MM.1S (cell line): ENCODE measurements at regions not wholly inside any gene's neighbourhood (a gene's known extent, or its start where the extent isn't known, plus 50 kb on each side); places are given as distances from the start of the nearest gene placed in this dataset.

Experiments used
- CTCF ChIP-seq: fragments of 300-600 bp; sonication (generic); IDR thresholded peaks from 2 replicates; pipeline ENCODE4 v1.5.1; 2016; ENCODE audit warnings: antibody characterized with exemption, low read length, mixed read lengths
- EZH2 ChIP-seq: fragments of 300-600 bp; sonication (generic); optimal IDR thresholded peaks from 2 replicates; pipeline ENCODE3; 2017; ENCODE audit warnings: low read depth, mild to moderate bottlenecking, antibody characterized with exemption, low read length, mixed read lengths
- EZH2phosphoT487 ChIP-seq: fragments of 300-600 bp; sonication (generic); IDR thresholded peaks from 2 replicates; pipeline ENCODE4 v1.6.1; 2018; ENCODE audit warnings: antibody characterized with exemption, low read length

DNA sequence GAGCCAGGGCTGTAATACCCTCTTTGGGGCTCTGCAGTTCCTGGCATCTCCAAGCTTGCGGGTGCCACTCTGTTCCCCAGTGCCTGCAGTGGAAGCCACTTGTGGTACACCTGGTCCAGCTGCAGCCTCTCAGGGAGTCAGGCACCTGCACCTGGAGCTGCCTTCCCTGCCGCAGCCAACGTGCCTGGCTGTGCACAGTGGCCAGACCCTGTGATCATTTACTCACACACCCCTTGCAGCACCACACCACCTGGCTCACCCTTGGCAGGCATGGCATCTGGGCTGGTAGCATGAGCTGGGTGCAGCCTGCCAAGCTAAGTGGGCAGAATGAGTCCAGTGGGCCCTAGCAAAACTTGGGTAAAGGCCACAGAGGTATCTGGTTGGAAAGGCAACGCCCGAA is 51.1 kb upstream of the NTPCR start:
- TF ChIP-seq CTCF (no peak), EZH2 (no peak), EZH2phosphoT487 (no peak)
